ENCODE measurements at regions not wholly inside any gene's neighbourhood (a gene's known extent, or its start where the extent isn't known, plus 50 kb on each side); places are given as distances from the start of the nearest gene placed in this dataset.

DNA sequence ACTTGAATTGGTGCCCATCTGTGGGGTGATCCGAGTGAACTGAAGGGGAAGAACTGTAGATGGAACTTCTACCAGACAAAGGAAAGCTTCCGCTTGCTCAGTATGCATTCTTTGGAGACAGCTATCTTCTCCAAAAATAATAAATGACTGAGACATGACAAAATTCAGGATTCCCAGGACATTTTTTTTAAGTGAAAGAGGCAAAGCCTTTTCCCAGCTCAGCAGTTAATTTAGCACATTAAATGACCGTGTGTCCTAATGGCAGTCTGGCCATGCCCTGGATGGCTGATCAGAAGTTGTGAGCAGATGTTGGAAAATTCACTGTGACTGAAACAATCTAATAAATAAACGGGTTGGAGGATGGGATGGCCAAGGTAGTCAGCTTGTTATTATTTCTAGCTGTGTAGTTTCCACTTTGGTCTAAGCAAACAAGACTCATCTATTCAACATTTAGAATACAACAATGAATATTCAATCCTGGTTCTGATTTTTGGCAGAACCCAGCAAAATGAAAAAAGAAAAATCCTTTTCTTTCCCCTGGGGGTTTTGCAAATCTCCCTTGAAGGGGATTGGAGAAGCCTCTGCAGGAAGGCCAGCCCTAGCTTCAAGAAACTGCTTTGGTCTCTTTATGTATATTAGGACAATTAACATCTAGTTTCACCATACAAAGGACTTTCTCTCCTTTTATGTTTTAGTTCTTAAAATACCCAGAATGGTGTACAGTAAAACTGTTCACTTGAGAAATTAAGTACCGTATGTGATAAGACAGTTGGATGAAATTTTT is 540.9 kb upstream of the MDFIC2 start:
- Histone ChIP-seq H2AFZ (ENCODE audit: low read depth, low read length, poor library complexity, severe bottlenecking) (no peak overlapping the region), H3K27me3 (ENCODE audit: insufficient read depth, low read length) (no peaks in the 10 kb centered on the region), H4K20me1 (ENCODE audit: insufficient read depth) (no peaks in the 10 kb centered on the region), H3K27ac (ENCODE audit: low read depth, low read length) (no peak overlapping the region), H3K79me2 (ENCODE audit: insufficient read depth, low read length) (no peaks in the 10 kb centered on the region), H3K9me3 (ENCODE audit: control insufficient read depth in 1 of 2, insufficient read depth in 1 of 2, low read depth in 1 of 2, low read length in 2 of 2) (peaks cover 0 to 10% of the 10 kb centered on the region in 2 experiments; a peak in 2 of 4 replicates), H3K9ac (ENCODE audit: low read length) (no peak overlapping the region), H3K9me2 (ENCODE audit: insufficient read depth) (no peaks in the 10 kb centered on the region), H3K4me1 (ENCODE audit: control insufficient read depth in 1 of 2, insufficient read depth in 2 of 2, low read length in 2 of 2) (peaks cover 2 to 6% of the 10 kb centered on the region in 2 experiments; a peak in 2 of 4 replicates), H3K4me2 (ENCODE audit: low read length) (no peak overlapping the region), H3K4me3 (replicated peaks in 1 of 2; ENCODE audit: low read depth in 1 of 2, low read length in 2 of 2) (no peak overlapping the region), H3K36me3 (ENCODE audit: control insufficient read depth in 1 of 2, insufficient read depth in 2 of 2, low read length in 2 of 2) (no peaks in the 10 kb centered on the region)
- TF ChIP-seq EGR1 (IDR thresholded peaks at IDR 0.05; ENCODE audit: low read depth) (no peak), CTCF (IDR thresholded peaks at IDR 0.05 in 2 of 3, conservative IDR thresholded peaks at IDR 0.05 in 1 of 3; ENCODE audit: borderline replicate concordance in 1 of 3, insufficient read depth in 1 of 3, low read depth in 2 of 3, low read length in 2 of 3) (no peak)
- CTCF ChIA-PET = no interaction called here
- POLR2A ChIA-PET = interaction anchor here (0.6 kb wide), 1 partner anchor 204 kb away, joined by 4 read pairs; no protein-coding TSS in a partner anchor
- intact Hi-C loops (cut with micrococcal nuclease) = no loop called here
- BruUV-seq (replicated peaks) = no TSS peak
- DNase-seq (ENCODE audit: low read depth, low spot score) (no peak), ATAC-seq (no peak)
- RAD21 ChIA-PET (ENCODE audit: low non-redundant PET in 1 of 2, low total read pairs in 2 of 2, uncharacterized antibody in 2 of 2, unreplicated experiment in 2 of 2) = no interaction called here

GRCh38 chr3:70849911-70850699 is 537.7 kb upstream of the MDFIC2 start:
- Histone ChIP-seq H3K4me1 (ENCODE audit: control insufficient read depth in 1 of 2, insufficient read depth in 2 of 2, low read length in 2 of 2) (peaks cover 2 to 6% of the 10 kb centered on the region in 2 experiments; a peak in 2 of 4 replicates), H3K36me3 (ENCODE audit: control insufficient read depth in 1 of 2, insufficient read depth in 2 of 2, low read length in 2 of 2) (no peaks in the 10 kb centered on the region), H4K20me1 (ENCODE audit: insufficient read depth) (no peaks in the 10 kb centered on the region), H3K9ac (ENCODE audit: low read length) (no peak overlapping the region), H3K4me3 (replicated peaks in 1 of 2; ENCODE audit: low read depth in 1 of 2, low read length in 2 of 2) (no peak overlapping the region), H3K9me2 (ENCODE audit: insufficient read depth) (no peaks in the 10 kb centered on the region), H3K9me3 (ENCODE audit: control insufficient read depth in 1 of 2, insufficient read depth in 1 of 2, low read depth in 1 of 2, low read length in 2 of 2) (no peaks in the 10 kb centered on the region), H2AFZ (ENCODE audit: low read depth, low read length, poor library complexity, severe bottlenecking) (no peak overlapping the region), H3K4me2 (ENCODE audit: low read length) (peak overlapping the region; percentile 8; the same call in 1 of the 2 replicates), H3K27ac (ENCODE audit: low read depth, low read length) (no peak overlapping the region), H3K79me2 (ENCODE audit: insufficient read depth, low read length) (no peaks in the 10 kb centered on the region), H3K27me3 (ENCODE audit: insufficient read depth, low read length) (no peaks in the 10 kb centered on the region)
- POLR2A ChIA-PET = no interaction called here
- DNase-seq (ENCODE audit: low read depth, low spot score) (peak; percentile 3), ATAC-seq (no peak)
- RAD21 ChIA-PET (ENCODE audit: low non-redundant PET in 1 of 2, low total read pairs in 2 of 2, uncharacterized antibody in 2 of 2, unreplicated experiment in 2 of 2) = no interaction called here
- CTCF ChIA-PET = no interaction called here
- intact Hi-C loops (cut with micrococcal nuclease) = no loop called here
- no TSS peak for BruUV-seq (replicated peaks)
- TF ChIP-seq RAD21 (IDR thresholded peaks at IDR 0.05; ENCODE audit: low read depth) (no peak), CBX3 (IDR thresholded peaks at IDR 0.05; ENCODE audit: low read depth) (no peak), SIN3A (IDR thresholded peaks at IDR 0.05; ENCODE audit: low read depth) (no peak), POLR2AphosphoS5 (IDR thresholded peaks at IDR 0.05; ENCODE audit: low read depth, low read length) (no peak), FOSL1 (IDR thresholded peaks at IDR 0.05; ENCODE audit: low read depth) (no peak), YY1 (IDR thresholded peaks at IDR 0.05; ENCODE audit: extremely low read depth, insufficient replicate concordance, low read depth, low read length) (no peak), ELF1 (IDR thresholded peaks at IDR 0.05; ENCODE audit: borderline replicate concordance, low read depth) (no peak), ZFX (IDR thresholded peaks at IDR 0.05) (no peak)
- TF ChIP-seq, protein P1, sequence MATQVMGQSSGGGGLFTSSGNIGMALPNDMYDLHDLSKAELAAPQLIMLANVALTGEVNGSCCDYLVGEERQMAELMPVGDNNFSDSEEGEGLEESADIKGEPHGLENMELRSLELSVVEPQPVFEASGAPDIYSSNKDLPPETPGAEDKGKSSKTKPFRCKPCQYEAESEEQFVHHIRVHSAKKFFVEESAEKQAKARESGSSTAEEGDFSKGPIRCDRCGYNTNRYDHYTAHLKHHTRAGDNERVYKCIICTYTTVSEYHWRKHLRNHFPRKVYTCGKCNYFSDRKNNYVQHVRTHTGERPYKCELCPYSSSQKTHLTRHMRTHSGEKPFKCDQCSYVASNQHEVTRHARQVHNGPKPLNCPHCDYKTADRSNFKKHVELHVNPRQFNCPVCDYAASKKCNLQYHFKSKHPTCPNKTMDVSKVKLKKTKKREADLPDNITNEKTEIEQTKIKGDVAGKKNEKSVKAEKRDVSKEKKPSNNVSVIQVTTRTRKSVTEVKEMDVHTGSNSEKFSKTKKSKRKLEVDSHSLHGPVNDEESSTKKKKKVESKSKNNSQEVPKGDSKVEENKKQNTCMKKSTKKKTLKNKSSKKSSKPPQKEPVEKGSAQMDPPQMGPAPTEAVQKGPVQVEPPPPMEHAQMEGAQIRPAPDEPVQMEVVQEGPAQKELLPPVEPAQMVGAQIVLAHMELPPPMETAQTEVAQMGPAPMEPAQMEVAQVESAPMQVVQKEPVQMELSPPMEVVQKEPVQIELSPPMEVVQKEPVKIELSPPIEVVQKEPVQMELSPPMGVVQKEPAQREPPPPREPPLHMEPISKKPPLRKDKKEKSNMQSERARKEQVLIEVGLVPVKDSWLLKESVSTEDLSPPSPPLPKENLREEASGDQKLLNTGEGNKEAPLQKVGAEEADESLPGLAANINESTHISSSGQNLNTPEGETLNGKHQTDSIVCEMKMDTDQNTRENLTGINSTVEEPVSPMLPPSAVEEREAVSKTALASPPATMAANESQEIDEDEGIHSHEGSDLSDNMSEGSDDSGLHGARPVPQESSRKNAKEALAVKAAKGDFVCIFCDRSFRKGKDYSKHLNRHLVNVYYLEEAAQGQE (IDR thresholded peaks at IDR 0.05; ENCODE audit: low read depth) = no peak
- TF ChIP-seq, protein P2, sequence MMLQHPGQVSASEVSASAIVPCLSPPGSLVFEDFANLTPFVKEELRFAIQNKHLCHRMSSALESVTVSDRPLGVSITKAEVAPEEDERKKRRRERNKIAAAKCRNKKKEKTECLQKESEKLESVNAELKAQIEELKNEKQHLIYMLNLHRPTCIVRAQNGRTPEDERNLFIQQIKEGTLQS (IDR thresholded peaks at IDR 0.05) = no peak
- TF ChIP-seq, protein P3, sequence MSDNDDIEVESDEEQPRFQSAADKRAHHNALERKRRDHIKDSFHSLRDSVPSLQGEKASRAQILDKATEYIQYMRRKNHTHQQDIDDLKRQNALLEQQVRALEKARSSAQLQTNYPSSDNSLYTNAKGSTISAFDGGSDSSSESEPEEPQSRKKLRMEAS (IDR thresholded peaks at IDR 0.05) = no peak
